ENCODE measurements at regions not wholly inside any gene's neighbourhood (a gene's known extent, or its start where the extent isn't known, plus 50 kb on each side); places are given as distances from the start of the nearest gene placed in this dataset.
"Not testable (repeated sequence)": the region's sequence is repeated elsewhere in the genome, so short reads cannot be mapped to it uniquely, and the experiment has no call there.

GRCh38 chr7:10648289-10648688 lies 325.4 kb upstream of the PHF14 start:
- no peak for DNase-seq

- not testable (repeated sequence) for DNase-seq
Measured at GRCh38 chr7:10649120-10649519, 324.6 kb upstream of the PHF14 start.

- no peak for DNase-seq
Measured at GRCh38 chr7:10655031-10655430, 318.6 kb upstream of the PHF14 start.

- DNase-seq = no peak
Measured at GRCh38 chr7:10657201-10657600, 316.5 kb upstream of the PHF14 start.

- no peak for DNase-seq
Measured at GRCh38 chr7:10657837-10658236, 315.8 kb upstream of the PHF14 start.

- no peak for DNase-seq
Measured at GRCh38 chr7:10662491-10662890, 311.2 kb upstream of the PHF14 start.

- no peak for DNase-seq
Measured at GRCh38 chr7:10662982-10663884, 310.4 kb upstream of the PHF14 start.

- no peak for DNase-seq
Measured at GRCh38 chr7:10672186-10672585, 301.5 kb upstream of the PHF14 start.

- no peak for DNase-seq
Measured at GRCh38 chr7:10677211-10677610, 296.5 kb upstream of the PHF14 start.

GRCh38 chr7:10677668-10678232 lies 295.9 kb upstream of the PHF14 start:
- no peak for DNase-seq

GRCh38 chr7:10684606-10685005 lies 289.1 kb upstream of the PHF14 start:
- DNase-seq = no peak

- no peak for DNase-seq
Measured at GRCh38 chr7:10685040-10685439, 288.6 kb upstream of the PHF14 start.

- DNase-seq = no peak
Measured at GRCh38 chr7:10688544-10688943, 285.1 kb upstream of the PHF14 start.

- no peak for DNase-seq
Measured at GRCh38 chr7:10696064-10696463, 277.6 kb upstream of the PHF14 start.

- DNase-seq = no peak
Measured at GRCh38 chr7:10703059-10703458, 270.6 kb upstream of the PHF14 start.

GRCh38 chr7:10703981-10704380 lies 269.7 kb upstream of the PHF14 start:
- DNase-seq = no peak

GRCh38 chr7:10704653-10705052 lies 269.0 kb upstream of the PHF14 start:
- no peak for DNase-seq

GRCh38 chr7:10706875-10707493 lies 266.7 kb upstream of the PHF14 start:
- DNase-seq = no peak

GRCh38 chr7:10707519-10707918 lies 266.2 kb upstream of the PHF14 start:
- DNase-seq = no peak

- no peak for DNase-seq
Measured at GRCh38 chr7:10708447-10708846, 265.2 kb upstream of the PHF14 start.

GRCh38 chr7:10718768-10719167 lies 254.9 kb upstream of the PHF14 start:
- DNase-seq = no peak

GRCh38 chr7:10720042-10720441 lies 253.6 kb upstream of the PHF14 start:
- no peak for DNase-seq

- DNase-seq = no peak
Measured at GRCh38 chr7:10721289-10721688, 252.4 kb upstream of the PHF14 start.

GRCh38 chr7:10723832-10724231 lies 249.8 kb upstream of the PHF14 start:
- no peak for DNase-seq

All from EL (cell line).